ENCODE measurements at regions not wholly inside any gene's neighbourhood (a gene's known extent, or its start where the extent isn't known, plus 50 kb on each side); places are given as distances from the start of the nearest gene placed in this dataset.

DNA sequence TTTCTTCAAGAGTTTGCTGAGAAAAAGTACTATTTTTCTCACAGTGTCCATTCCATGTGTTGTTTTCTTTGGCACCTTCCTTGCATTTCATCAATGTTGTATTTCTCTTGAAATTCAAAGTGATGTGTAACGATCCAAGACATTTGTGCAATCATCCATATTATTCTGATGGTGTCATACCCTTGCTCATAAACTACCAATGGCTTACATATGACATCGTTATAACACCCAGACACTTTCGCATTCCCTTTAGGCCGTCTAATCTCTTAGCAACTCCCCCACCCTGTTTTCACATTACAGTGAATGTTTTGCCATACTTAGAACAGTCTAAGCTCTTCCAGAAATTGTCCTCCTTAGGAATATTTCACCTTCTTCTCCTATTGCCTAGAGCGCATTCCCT is 1779.0 kb downstream of the PCDH7 start:
- DNase-seq = no peak

GRCh38 chr4:32503241-32503640 is 1783.1 kb downstream of the PCDH7 start:
- DNase-seq = no peak

- DNase-seq = no peak
Measured at GRCh38 chr4:32506067-32506466, 1785.9 kb downstream of the PCDH7 start.

GRCh38 chr4:32519060-32519459 is 1798.9 kb downstream of the PCDH7 start:
- no peak for DNase-seq

DNA sequence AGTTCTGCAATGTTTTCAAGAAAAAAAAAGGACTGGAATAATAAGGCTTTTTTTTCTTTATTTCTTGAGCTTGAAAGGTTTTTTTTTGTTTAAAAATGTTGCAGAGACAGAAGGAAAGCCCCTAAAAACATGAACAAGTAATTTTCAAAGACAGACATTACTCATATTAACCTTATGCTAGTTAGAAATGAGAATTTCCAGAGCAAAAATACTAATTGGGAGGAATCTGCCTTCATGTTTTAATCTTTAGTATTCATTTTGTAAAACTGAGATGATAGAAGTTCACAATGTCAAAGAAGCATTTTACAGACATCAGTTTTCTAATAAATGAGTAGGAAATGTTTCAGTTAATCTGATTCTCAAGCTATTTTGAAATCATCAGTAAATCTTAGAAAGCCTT is 1805.3 kb downstream of the PCDH7 start:
- no peak for DNase-seq

GRCh38 chr4:32544846-32545245 is 1824.7 kb downstream of the PCDH7 start:
- DNase-seq = no peak

DNA sequence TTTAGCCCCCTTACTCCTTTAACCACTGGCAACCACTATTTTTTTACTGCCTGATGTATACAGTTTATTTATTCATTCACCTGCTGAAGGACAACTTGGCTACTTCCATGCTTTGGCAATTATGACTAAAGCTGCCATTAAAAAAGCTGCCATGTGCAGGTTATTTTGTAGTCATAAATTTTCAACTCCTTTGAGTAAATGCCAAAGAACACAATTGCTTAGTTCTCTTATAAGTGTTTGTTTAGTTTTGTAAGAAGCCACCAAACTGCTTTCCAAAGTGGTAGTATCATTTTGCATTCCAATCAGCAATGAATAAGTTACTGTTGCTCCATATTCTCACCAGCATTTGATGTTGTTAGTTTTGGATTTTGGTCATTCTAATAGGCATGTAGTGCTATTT is 1831.8 kb downstream of the PCDH7 start:
- no peak for DNase-seq

DNA sequence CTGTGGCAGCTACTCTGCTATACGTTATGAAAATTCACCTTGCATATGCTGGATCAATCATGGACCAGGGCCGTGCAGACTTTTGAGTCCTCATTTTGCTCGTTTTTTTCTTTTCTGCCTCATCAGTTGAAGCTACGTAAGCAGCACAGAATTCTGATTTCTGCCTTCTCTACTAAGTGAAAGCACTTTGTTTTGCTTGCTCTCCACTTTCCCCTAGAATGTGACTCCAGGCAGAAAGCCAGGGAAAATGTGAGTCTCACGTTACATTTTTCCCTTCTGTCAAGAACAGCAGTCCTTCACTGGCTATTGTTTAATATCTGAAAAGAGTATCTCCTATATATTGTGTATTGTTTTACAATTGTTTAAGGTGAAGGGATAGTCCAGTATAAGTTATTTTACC is 1840.1 kb downstream of the PCDH7 start:
- DNase-seq = no peak

DNA sequence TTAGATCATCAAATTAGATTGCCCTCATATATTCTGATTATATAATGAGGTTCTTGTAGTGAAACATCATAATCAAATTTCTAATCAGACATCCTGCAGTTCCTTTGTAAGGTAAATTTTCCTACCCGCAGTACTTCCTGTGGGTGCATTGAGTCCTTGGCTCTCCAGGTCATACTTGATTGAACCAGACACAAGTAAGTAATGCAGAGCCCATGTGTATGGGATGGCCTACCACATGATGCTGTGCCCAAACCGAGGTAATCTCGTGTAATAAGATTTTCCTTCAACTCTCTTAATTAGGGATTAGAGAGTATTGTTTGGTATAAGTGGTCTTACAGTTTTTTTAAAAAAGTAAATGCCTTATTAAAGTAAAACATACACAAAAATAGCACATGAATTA is 1841.8 kb downstream of the PCDH7 start:
- DNase-seq = no peak

GRCh38 chr4:32564626-32565025 is 1844.5 kb downstream of the PCDH7 start:
- no peak for DNase-seq

DNA sequence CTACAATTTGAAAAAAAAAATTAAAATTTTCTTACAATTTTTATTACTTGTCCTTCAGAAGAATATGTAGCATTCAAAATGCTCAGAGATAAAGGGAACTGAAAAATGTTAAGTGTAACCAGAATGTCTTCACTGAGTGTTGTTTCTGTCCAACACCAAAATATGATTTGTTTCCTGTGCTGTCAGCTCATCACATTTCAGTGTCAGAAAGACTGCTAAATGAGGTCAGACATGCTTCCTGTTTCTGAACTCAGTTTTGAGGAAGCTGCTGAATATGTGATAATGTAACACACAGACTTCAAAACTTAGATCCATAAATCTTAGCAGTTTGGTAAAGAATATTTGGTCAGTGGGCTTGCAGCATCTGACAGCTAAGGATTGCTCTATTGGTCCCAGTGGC is 1849.7 kb downstream of the PCDH7 start:
- DNase-seq = no peak

DNA sequence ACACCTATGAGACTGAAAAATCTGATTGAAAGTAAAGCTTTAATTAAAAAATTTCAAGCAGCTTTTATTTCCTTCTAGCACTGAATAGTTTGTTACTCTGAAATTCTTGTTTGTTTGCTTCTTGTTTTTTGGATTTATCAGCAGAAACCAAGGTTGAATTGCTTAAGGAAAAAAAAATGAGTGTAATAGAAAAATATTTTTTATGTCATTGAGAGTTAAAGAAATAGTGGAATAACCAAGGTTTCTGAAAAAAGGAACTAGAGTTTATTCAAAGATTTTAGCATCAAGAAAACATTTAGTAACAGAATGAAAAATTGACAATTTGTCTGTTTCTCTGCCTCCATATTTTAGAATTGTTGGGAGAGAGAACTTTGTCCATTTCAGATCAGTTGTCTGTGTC is 1852.2 kb downstream of the PCDH7 start:
- no peak for DNase-seq

- no peak for DNase-seq
Measured at GRCh38 chr4:32574803-32575202, 1854.6 kb downstream of the PCDH7 start.

- no peak for DNase-seq
Measured at GRCh38 chr4:32589097-32589496, 1868.9 kb downstream of the PCDH7 start.

DNA sequence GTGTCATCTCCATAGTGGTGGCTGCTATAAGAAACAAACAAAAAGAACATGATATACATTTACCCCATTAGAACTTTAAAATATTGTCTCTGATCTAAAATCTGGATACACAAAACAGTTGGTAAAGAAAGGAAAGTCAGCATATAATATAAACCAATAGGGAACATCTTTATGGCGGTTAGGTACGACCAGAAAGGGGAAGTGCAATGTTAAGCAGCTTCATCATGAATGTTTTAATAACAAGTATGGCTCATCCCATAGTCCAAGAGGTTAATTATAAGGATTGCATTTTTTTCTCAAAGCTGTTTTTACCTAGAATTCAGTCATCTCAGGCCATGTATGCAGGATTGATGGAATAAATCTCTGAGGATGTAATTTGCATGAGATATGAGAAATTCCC is 1869.7 kb downstream of the PCDH7 start:
- DNase-seq = no peak

DNA sequence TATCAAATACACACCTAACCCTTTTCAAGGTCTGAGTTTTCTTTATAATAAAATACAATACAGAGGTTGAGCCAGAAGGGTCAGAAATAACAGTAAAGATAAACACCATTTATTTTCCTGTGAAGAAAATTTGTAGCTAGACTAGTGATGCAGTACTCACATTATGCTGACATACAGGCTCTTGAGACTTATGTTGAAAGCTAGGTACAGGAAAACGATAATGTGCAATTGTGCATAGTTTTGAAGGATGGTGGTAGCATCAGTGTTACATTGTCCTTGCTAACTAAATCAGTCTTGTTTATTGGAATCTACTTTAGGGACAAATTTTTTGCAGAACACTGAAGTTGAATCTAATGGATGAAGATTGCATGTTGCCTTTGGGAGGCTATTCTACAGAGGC is 1877.2 kb downstream of the PCDH7 start:
- DNase-seq = no peak

GRCh38 chr4:32601848-32602247 is 1881.7 kb downstream of the PCDH7 start:
- DNase-seq = no peak

- DNase-seq = no peak
Measured at GRCh38 chr4:32607978-32608377, 1887.8 kb downstream of the PCDH7 start.

DNA sequence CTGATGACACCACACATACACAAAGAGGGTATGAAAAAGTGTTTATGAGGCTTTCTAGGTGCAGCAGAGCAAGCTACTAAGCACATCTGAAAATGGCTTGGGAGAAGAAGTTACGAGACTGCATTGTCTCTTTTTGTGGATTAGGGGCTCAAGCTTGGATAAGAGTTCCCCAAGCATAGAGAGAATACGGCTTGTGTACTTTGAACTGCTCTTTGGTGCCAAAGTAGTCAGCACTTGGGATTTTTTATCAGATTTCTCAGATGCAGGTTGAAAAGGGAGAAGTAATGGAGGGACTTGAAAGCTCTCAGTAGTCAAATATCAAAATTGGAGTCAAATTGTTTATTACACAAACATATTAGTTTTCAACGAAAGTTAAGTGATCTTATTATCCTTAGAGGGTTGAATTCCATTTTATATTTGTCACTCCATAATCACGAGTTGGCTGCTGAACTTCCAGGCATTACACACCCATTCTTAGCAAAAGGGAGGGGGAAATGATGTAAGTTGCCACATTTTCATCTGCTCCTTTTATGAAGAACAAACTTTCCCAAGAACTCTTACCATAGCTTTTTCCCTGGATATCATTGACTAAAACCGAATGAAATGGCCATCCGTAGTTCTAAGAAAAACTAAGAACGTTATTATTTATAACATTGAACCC is 1904.9 kb downstream of the PCDH7 start:
- DNase-seq = no peak

- no peak for DNase-seq
Measured at GRCh38 chr4:32625687-32626337, 1905.6 kb downstream of the PCDH7 start.

- DNase-seq = no peak
Measured at GRCh38 chr4:32631831-32632230, 1911.7 kb downstream of the PCDH7 start.

DNA sequence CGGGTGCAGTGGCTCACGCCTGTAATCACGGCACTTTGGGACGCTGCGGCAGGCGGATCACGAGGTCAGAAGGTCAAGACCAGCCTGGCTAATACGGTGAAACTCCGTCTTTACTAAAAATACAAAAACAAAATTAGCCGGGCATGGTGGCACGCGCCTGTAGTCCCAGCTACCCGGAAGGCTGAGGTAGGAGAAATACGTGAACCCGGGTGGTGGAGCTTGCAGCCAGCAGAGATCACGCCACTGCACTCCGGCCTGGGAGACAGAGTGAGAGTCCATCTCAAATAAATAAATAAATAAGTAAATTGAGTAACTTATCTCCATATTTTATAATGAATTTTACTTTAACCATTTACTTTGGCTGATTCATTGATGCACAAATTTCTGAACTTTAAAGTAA is 1913.3 kb downstream of the PCDH7 start:
- no peak for DNase-seq

DNA sequence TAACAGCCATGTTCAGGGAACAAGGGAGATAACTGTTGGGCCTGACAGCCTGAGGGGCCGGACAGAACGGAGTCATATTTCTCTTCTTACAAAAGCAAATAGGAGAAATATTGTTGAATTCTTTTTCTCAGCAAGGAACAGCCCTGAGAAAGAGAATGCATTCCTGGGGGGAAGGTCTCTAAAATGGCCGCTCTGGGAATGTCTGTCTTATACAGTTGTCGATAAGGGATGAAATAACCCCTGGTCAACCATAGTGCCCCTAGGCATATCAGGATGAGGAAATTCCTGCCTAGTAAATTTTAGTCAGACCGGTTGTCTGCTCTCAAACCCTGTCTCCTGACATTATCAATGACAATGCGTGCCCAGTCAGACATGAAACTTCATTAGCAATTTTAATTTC is 1925.5 kb downstream of the PCDH7 start:
- DNase-seq = no peak

- no peak for DNase-seq
Measured at GRCh38 chr4:32658019-32658418, 1937.8 kb downstream of the PCDH7 start.

DNA sequence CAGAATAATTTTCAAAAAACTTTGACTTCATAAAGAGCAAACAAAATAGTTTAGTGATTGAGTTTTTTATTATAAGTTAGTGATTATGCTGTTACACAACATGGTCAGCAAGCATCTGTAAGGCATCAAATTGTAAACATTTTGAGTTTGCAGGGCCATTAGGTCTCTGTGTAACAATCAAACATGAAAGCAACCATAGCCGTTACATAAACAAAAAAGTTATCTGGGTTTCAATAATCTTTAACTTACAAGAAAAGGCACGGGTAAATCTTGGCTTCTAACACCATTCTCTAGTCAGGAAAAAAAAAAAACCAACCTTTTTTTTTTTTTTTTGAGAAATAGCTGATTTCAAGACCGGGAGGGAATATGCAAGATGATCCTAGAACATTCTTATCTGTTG is 1941.1 kb downstream of the PCDH7 start:
- no peak for DNase-seq

Data from NCI-H2029 treated with DMSO at 0.1 percent for 48 hours (cell line).